ENCODE measurements at regions not wholly inside any gene's neighbourhood (a gene's known extent, or its start where the extent isn't known, plus 50 kb on each side); places are given as distances from the start of the nearest gene placed in this dataset.

DNA sequence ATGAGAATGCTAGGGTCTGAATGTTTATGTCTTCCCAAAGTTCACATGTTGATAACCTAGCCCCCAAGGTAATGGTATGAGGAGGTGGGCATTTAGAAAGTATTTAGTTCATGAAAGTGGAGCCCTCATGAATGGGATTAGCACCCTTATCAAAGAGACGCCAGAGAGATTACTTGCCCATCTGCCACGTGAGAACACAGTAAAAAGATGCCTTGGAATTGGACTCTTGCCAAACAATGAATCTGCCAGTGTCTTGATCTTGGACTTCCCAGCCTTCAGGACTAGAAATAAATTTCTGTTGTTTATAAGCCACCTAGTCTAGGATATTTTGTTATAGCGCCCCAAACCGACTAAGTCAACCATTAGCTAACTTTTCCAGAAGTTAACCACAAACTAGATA is 92.0 kb upstream of the SLC38A4 start:
- TF ChIP-seq NFIC (IDR thresholded peaks at IDR 0.05) = peak; percentile 30; the same call in 1 of the 2 replicates
- no peak for TF ChIP-seq ZBTB11 (CRISPR knock-in tag; IDR thresholded peaks at IDR 0.05)
- TF ChIP-seq MYBL2 (IDR thresholded peaks at IDR 0.05; ENCODE audit: low read depth) = no peak
- TF ChIP-seq MYBL2 (CRISPR knock-in tag; IDR thresholded peaks at IDR 0.05; ENCODE audit: borderline replicate concordance) = no peak
- Histone ChIP-seq H4K20me1 (replicated peaks; ENCODE audit: control insufficient read depth, insufficient read depth, low read length) (no peaks in the 10 kb centered on the region), H3K36me3 (ENCODE audit: control insufficient read depth, insufficient read depth, low read length) (no peaks in the 10 kb centered on the region), H3K9me3 (replicated peaks; ENCODE audit: control insufficient read depth, insufficient read depth, low read depth, low read length) (no peaks in the 10 kb centered on the region), H3K4me2 (ENCODE audit: insufficient read depth, low read length) (no peak overlapping the region), H3K79me2 (ENCODE audit: control insufficient read depth, insufficient read depth, low read length) (no peaks in the 10 kb centered on the region), H3K4me1 (replicated peaks in 1 of 2; ENCODE audit: control insufficient read depth in 2 of 2, insufficient read depth in 2 of 2, low read length in 2 of 2) (no peaks in the 10 kb centered on the region), H2AFZ (ENCODE audit: low read depth, low read length) (no peak overlapping the region), H3K4me3 (no peak overlapping the region), H3K9ac (ENCODE audit: insufficient read depth in 1 of 2, low read depth in 2 of 2, low read length in 2 of 2) (no peak overlapping the region), H3K27ac (ENCODE audit: extremely low read depth, low read depth, low read length) (no peak overlapping the region), H3K27me3 (ENCODE audit: control insufficient read depth in 2 of 2, insufficient read depth in 2 of 2, low read length in 2 of 2) (no peaks in the 10 kb centered on the region), H3K9me1 (ENCODE audit: control insufficient read depth, insufficient read depth, low read length) (no peaks in the 10 kb centered on the region)
- 1% methylated on average over 4 of the region's 4 CpGs for WGBS (ENCODE audit: insufficient coverage, low coverage, missing lambda C conversion rate)
- ATAC-seq (no peak), FAIRE-seq (no peak), DNase-seq (ENCODE audit: extremely low read depth in 1 of 4, low spot score in 3 of 4) (no peak)
- CTCF ChIA-PET (ENCODE audit: low intra/inter-chr PET ratio) = no interaction called here
- BruUV-seq (replicated peaks) = no TSS peak
- POLR2A ChIA-PET = no interaction called here
- intact Hi-C loops (cut with micrococcal nuclease) = no loop called here
- in situ Hi-C loops (cut with MboI) = no loop called here

Measured in K562 (cell line).